Upper lobe of left lung (tissue), 4 donors: ENCODE measurements at regions not wholly inside any gene's neighbourhood (a gene's known extent, or its start where the extent isn't known, plus 50 kb on each side); places are given as distances from the start of the nearest gene placed in this dataset.

Experiments
- CTCF ChIP-seq, 6 experiments: fragments of 450-650 bp in 4 of 6; fragments of 200-600 bp in 2 of 6; sonication (generic) in 2 of 6; IDR thresholded peaks; one replicate each; pipeline ENCODE4 v1.5.1; 2016 to 2019; ENCODE audit warnings: antibody characterized with exemption in 6 of 6
- EP300 ChIP-seq, 4 donors: sonication (generic); formaldehyde crosslinking; IDR thresholded peaks; one replicate each; pipeline ENCODE4 v1.5.1; 2017; ENCODE audit warnings: antibody characterized with exemption in 4 of 4, control low read depth in 2 of 4
- POLR2A ChIP-seq, 4 donors: fragments of 450-650 bp; IDR thresholded peaks; one replicate each; pipeline ENCODE4 v1.5.1; 2016 to 2017; ENCODE audit warnings: antibody characterized with exemption in 4 of 4, mild to moderate bottlenecking in 2 of 4
- POLR2AphosphoS5 ChIP-seq, 2 donors: sonication (generic); formaldehyde crosslinking; IDR thresholded peaks; one replicate each; pipeline ENCODE4 v1.5.1; 2017; ENCODE audit warnings: antibody characterized with exemption in 2 of 2

DNA sequence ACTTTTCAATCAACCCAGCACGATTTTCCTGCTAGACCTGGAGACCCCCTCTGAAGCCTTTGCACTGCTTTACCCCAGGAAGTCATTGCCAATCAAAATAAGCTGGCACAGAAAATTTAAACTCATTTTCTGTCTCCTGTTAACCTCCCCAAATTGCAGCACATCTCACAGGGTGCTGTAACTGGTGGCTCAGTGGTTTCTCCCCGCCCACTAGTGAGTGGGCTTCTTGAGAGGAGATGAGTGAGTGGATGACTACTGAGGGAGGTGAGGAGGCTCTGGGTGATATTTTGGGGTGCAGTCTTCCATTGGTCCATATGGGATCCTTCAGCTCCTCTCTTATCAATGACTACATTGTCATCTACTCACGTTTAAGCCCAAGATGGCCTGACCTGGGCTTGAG, 239.8 kb upstream of the HS6ST1 start:
- TF ChIP-seq POLR2AphosphoS5 (IDR thresholded peaks at IDR 0.05), result no peak
- TF ChIP-seq CTCF (IDR thresholded peaks at IDR 0.05), result no peak
- TF ChIP-seq POLR2A (IDR thresholded peaks at IDR 0.05), result no peak
- TF ChIP-seq EP300 (IDR thresholded peaks at IDR 0.05), result no peak
